SKM-1 treated with dmso at 0.1 percent for 144 hours (cell line): ENCODE measurements at regions not wholly inside any gene's neighbourhood (a gene's known extent, or its start where the extent isn't known, plus 50 kb on each side); places are given as distances from the start of the nearest gene placed in this dataset.

Source experiments
- DNase-seq: peaks from one replicate; lab custom pipeline; 2025; ENCODE audit not compliant: unreplicated experiment; lab: John Stamatoyannopoulos, UW

DNA sequence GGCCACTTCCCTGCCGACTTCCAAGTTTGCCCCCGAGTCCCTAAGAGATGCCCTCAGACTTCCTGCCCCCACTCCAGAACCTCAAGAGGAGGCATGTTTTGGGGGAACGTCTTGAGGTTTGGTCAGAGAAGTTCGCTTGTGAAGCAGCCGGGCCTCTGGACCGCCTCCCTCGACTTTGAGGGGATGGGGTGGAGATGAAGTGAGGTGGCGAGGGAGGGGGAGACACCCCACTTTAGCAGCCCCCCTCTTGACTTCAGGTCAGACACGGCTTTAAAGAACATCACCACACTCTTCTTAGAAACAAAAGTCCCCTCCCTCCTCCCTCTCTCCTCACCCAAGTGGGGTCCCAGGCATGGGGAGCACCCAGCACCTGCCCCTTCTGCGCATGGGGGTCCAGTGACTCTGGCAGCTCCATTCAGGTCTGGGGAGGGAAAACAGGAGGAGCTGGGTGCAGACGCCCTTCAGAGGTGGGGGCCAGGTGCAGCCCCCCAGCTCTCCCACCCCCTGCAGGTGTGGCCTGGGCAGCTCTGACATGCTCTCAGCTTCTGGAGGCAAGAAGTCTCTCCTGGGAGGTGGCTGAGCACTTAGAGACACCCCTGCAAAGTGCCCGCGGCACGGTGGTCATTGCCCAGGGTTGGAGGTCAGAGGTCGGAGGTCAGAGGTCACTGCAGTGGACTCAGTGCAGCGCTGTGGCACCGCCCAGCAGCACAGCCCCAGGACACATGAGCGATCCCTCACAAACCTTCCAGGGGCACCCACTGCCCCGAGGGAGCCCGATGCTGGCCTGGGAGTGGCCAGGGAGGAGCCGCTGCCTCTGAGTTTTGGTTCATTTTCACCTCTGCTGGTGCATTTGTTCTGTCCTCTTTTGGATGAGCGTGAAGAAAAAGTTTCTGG is 108.8 kb downstream of the CPZ start:
- DNase-seq = no peak

DNA sequence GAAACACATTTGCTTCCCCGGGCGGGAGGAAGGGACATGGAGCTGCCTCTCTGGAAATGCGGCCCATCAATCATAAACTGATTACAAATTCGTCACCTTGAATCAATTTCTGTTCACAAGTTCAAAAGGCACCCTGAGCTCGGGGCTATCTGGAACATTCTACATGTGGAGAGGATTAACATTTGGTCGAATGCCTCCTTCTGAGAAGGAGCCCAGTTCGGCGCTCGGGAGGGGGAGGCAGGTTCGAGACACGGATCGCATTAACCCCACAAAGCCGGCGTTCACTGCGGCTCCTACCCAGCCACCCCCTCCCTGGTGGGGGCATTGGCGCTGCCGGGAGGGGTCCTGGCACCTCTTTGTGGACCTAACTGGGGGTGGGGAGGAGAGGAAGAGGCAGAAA is 108.0 kb downstream of the CPZ start:
- no peak for DNase-seq

DNA sequence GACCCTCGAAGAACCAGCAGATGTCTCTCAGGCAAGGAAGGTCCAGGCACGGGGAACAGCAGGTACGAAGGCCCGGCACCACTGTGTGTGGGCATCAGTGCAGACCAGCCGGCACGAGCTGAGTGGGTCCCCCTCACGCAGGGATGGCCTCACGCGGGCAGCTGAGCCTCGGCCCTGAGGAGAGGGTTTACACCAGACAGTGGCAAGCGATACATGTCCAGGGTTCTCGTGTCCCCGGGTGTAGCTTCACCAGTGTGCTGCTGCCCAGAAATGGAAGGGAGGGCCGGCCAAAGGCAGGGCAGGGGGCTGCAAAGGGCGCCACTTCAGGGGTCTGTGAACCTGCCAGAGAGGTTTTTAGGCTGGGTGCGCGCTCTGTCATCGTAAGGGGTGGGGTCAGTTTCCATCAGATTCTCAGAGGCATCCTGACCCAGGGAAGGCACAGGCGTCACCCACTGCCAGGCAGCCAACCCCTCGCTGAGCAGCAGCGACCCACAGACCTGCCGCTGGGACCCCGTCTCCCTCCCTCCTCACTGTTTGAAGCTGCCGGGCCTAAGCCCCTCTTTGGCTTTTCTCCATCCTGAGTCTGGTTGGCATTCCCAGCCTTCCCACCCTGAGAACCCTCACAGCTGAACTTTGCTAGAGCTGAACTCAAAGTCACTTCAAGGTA is 107.0 kb downstream of the CPZ start:
- no peak for DNase-seq

GRCh38 chr4:8699063-8699385 is 106.5 kb downstream of the CPZ start:
- no peak for DNase-seq

DNA sequence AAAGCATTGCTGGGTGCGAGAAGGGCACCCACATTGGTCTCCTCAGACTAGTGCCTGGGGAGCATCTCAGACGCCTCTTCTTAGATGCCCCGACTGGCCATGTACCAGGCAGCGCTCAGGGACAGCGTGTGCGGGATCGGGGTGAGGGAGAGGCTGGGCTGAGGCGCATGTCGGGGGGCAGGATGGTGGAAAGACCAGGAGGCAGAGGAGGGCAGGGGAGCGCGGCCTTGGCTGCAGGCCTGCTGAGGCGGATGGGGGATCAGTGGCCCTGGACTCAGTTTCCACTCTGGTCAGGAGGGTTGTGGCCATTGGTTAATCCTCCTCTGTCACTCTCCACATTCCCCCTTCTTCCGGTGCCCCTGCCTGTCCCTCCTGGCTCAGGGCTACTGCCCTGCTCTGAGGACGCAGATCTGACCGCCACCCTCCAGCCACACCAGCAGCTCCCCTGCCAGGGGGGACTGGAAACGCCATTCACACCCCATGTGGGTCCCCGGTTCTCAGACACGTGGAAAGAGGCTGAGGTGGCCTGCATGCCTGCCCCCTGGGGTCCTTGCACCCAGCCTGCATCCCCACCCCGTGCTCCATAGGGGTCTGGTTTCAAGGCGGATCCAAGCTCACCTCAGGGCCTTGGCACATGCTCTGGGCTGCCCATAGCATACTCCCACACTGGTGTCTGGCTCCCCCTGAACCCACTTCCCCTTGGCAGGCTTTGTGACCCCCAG is 105.9 kb downstream of the CPZ start:
- DNase-seq = no peak

GRCh38 chr4:8697826-8698225 is 105.3 kb downstream of the CPZ start:
- no peak for DNase-seq

DNA sequence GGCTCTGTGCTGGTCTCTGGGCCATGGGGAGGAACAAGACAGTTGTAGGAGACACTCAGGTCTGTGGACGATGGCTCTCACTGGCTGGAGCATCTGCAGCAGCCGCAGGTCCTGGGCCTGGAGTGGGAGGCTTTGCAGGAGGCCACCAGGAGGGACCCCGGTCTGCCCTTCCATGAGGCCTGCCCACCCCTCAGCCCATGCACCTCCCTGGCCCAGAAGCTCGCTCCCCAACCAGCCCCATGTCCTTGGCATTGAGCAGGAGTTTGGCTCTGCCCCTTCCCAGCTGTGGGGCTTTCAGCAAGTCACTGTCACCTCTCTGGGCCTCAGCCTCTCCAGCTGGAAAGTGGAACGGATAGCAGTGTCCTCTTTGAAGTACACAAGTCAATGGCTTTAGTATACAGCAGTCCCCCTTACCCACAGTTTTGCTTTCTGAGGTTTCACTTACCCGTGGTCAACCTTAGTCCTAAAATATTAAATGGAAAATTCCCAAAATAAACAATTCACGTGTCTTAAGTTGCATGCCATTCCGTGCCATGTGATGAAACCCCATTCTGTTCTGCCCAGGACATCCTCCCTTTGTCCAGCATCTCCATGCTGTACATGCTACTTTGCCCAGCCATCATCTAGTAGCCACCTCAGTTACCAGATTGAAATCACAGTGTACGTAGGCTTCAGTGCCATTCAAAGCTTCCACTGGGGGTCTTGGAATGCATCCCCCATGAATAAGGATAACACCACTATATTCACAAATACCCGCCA is 104.0 kb downstream of the CPZ start:
- DNase-seq = no peak

GRCh38 chr4:8695237-8696219 is 103.0 kb downstream of the CPZ start:
- DNase-seq = no peak

GRCh38 chr4:8694651-8695151 is 102.1 kb downstream of the CPZ start:
- no peak for DNase-seq

GRCh38 chr4:8694226-8694625 is 101.7 kb downstream of the CPZ start:
- DNase-seq = no peak

DNA sequence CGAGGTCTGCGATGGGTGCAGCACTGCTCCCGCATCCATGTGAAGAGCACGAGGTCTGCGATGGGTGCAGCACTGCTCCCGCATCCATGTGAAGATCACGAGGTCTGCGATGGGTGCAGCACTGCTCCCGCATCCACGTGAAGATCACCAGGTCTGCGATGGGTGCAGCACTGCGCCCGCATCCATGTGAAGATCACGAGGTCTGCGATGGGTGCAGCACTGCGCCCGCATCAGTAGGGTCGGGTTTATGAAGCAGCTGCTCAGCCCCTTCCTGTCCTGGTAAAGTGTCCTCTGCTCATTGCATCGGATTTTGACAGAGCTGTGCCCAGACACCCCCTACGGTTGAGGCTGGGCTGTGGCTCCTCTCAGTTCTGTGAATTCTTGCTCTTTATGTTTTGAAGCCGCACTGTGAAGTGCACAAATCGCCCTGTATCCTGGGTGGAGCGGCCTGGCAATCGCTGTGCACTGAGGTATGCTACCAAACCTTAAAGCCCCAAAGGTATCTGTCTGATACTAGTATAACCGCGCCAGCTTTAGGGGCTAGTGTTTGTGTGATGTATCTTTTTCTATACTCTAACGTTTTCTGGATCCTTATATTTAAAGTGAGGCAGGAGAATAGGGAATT is 98.7 kb downstream of the CPZ start:
- DNase-seq = no peak

- no peak for DNase-seq
Measured at GRCh38 chr4:8690216-8691150, 97.9 kb downstream of the CPZ start.

- DNase-seq = no peak
Measured at GRCh38 chr4:8689741-8690140, 97.2 kb downstream of the CPZ start.

DNA sequence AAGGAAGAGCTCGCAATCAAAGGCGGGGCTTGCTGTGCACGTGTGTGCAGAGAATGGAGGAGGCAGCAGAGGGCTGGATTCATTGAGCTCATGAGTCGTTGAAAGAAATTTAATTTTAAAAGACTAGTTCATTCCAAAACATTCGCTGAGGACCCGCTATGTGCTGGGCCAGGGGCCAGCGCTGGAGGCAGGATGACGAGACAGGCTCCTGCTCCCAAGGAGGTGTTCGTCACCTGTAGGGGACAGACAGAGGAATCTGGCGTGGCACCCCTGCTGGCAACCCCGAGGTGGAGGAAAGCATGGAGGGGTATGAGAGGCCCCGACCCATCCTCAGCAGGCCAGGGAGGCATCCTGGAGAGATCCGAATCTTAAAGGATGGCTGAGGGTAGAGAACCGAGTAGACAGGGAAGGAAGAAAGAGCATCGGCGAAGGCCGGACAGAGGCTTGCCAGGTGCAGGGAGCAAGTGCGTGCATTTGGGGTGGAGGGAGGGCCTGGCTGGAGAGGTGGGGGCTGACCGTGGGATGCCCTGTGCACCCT is 96.4 kb downstream of the CPZ start:
- DNase-seq = no peak

DNA sequence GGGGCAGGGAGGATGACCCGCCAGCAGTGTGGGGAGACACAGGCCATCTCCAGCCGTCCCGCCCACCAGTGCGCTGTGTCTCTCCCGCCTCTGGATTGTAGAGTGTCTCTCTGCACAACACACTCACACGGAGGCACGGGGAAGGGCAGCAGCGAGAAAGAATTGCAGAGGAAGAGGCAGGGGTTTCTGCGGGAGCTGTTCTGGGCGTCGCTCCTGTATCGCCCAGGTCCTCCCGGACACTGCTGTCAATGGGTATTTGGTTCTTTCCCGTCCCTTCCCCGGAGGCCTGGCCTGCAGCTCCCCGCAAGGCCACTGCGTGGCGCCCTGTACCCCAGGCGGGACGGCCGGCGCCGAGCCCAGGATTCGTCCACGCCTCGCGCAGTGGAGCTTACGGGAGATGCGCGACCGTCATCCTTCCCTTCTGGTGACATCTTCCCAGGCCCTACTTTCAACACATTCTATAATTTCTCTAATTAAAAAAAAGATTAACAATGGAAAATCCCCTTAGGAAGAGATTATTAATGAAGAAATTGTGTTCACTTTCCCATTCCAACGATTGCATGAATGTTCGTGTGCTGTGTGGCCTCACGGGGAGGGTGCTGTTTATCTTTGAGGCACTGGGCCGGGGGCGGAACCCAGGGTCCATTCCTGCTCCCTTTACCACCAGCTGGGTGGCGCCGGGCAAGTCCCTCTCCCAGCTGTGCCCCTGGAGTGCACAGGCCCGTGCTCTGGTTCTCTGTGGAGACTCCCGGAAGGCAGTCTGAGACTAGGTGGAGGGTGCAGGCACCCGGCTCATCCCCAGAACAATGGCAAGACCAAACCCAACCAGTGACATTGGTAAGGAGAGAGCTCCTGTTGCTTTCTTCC is 95.7 kb downstream of the CPZ start:
- peak; percentile 50 for DNase-seq

DNA sequence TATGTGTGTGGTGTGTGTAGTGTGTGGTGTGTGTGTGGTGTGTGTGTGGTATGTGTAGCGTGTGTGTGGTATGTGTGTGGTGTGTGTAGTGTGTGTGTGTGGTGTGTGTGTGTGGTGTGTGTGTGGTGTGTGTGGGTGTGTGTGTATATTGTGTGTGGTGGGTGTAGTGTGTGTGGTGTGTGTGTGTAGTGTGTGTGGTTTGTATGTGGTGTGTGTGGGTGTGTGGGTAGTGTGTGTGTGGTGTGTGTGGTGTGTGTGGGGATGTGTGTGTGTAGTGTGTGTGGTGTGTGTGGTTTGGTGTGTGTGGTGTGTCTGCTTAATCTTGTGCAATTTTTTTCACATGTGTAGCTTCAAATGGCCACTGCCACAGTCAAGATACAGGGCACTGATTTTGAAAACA is 94.5 kb downstream of the CPZ start:
- no peak for DNase-seq

DNA sequence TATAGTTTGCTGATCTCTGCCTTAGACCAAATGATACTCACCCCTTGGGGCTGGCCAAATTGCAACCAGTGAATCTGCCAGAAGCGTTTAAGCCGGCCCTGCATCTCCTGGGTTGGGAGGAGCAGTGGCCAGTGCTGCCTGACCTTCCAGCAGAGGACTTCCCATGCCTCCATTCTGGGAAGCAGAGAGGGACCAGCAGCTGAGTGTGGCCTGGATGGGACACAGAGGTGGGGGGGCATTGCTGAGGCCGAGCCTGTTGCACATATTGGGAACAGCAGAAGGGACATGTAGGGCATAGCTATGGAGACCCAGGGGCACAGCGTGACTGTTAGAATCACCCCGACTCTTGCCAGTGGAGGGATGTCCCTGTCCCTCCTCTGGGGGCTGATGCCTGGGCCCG is 93.3 kb downstream of the CPZ start:
- no peak for DNase-seq
